NOMO-1 (cell line): ENCODE measurements at regions not wholly inside any gene's neighbourhood (a gene's known extent, or its start where the extent isn't known, plus 50 kb on each side); places are given as distances from the start of the nearest gene placed in this dataset.

Source experiments
- DNase-seq, 2 experiments: peaks; one replicate each; lab custom pipeline; 2025; ENCODE audit not compliant: unreplicated experiment in 2 of 2; lab: John Stamatoyannopoulos, UW

DNA sequence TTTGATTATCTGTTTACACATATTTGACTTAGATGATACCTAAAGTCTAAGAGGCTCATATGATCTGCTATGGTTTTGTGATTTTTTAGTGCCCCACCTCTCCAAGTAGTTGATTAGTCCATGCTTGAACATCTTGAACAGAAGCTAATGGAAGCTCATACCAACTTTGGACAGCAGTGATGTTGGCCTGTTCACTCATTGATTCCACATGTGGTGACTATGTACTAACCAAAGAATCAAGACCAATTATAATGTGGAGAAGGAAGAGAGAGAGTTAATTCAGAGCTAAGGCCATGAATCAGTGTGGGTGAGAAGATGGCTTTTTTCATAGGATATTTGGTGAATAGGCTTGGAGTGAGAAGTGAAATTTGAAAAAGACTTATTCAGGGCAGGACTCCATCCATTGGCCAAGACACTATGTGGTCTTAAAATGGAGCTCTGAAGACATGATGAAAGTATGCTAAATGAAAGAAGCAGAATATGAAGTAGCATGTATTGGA, 178.3 kb upstream of the TWIST2 start:
- DNase-seq, result no peak

GRCh38 chr2:238670111-238670585, 177.7 kb upstream of the TWIST2 start:
- DNase-seq, result peak; percentile 38 to 51

DNA sequence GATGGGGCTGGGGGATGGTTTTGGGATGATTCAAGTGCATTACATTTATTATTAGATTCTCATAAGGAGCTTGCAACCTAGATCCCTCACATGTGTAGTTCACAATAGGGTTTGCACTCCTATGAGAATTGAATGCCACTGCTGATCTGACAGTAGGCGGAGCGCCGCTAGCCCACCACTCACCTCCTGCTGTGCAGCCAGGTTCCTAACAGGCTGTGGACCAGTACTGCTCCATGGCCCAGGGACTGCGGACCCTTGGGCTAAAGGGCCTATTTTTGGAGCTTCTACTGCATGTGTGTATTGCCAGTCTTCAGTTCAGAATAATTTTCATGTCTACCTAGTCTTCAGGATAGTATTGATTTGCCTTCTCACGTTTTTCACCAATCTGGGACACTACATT, 165.3 kb upstream of the TWIST2 start:
- no peak for DNase-seq

- DNase-seq, result peak in 1 of 2 experiments; percentile 10
These were observed 163.2 kb upstream of the TWIST2 start for GRCh38 chr2:238684362-238685326.

- DNase-seq, result no peak
These were observed 162.6 kb upstream of the TWIST2 start for GRCh38 chr2:238685327-238685709.

- no peak for DNase-seq
These were observed 162.2 kb upstream of the TWIST2 start for GRCh38 chr2:238685713-238686112.

GRCh38 chr2:238686223-238686622, 161.7 kb upstream of the TWIST2 start:
- no peak for DNase-seq

DNA sequence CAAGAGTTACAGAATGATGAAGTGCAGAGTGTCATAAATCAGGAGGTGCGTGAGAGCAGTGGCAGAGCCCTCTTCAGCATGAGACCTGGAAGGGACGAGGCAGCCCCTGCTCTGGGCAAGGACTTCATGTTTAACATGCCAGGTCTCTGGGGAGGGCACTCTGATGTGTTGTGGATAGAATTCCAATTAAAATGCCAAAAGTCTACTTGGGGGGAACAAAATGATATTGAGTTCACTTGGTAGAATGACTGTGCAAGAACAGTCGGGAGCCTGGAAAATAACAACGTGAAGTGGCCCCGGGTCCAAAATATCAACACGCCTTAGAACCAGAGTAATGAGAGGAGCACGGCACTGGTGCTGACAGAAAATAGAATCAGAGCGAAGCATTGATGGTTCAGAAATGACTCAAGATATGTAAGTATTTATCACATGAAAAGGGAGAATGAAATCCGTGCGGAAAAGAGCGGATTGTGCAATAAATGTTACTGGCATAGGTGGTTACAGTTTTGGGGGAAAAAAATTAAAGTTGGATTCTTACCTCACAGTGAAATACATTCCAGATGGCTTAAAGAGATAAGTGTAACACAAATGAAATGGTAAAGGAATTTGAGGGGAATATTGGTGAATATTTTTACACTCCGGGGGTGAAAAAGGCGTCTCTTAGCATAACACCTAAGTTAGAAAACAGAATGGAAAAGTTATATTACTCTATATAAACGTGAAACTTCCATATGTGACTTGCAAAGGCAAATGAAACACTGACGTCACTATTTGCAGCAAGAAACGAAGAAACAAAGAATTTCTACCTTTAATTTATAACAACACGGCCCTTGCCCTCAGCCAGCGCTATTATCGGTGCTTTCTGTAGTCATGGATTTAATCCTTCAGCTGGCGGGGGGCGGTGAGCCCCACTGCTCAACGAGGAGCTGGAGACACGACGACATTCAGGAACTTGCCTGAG, 159.4 kb upstream of the TWIST2 start:
- no peak for DNase-seq

GRCh38 chr2:238689331-238689730, 158.6 kb upstream of the TWIST2 start:
- DNase-seq, result no peak

GRCh38 chr2:238689871-238690389, 158.0 kb upstream of the TWIST2 start:
- DNase-seq, result no peak

DNA sequence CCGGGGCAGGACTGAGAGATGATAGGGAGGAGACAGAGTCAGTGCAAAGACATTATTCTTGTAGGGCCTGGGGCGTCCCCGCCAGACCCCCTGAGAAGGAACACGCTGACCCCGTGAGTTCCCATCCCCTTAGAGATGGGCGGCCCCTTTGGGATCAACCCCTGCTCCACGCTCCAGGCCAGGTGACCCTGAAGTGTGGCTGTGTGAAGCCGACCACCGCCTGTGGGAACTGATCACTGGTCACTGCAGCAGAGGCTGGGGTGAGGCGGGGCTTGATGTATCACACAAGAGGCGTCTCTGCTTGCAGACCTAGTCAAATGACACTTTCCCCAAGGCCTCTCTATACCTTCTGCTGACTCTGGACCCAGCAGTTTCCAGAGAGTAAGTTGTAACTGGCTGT, 157.4 kb upstream of the TWIST2 start:
- DNase-seq, result no peak

- no peak for DNase-seq
These were observed 156.0 kb upstream of the TWIST2 start for GRCh38 chr2:238691596-238692491.

DNA sequence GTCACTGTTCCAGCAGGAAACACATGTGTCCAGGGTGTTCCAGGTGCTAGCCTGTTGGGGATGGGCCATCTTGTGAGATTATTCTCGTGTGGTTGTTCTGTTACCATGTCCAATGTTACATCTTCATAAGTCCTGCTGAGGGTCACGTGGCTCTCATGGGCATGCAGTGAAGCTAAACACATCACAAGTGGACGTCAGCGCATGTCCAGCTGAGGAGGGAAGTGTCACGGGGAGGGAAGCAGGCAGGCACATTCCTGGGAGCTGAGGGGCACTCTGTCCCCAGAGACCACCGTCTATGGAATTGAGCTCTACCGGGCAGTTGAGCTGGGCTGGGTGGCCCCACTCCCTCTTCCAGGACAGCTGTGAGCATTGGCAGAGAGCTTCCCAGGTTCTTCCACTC, 155.3 kb upstream of the TWIST2 start:
- DNase-seq, result no peak

DNA sequence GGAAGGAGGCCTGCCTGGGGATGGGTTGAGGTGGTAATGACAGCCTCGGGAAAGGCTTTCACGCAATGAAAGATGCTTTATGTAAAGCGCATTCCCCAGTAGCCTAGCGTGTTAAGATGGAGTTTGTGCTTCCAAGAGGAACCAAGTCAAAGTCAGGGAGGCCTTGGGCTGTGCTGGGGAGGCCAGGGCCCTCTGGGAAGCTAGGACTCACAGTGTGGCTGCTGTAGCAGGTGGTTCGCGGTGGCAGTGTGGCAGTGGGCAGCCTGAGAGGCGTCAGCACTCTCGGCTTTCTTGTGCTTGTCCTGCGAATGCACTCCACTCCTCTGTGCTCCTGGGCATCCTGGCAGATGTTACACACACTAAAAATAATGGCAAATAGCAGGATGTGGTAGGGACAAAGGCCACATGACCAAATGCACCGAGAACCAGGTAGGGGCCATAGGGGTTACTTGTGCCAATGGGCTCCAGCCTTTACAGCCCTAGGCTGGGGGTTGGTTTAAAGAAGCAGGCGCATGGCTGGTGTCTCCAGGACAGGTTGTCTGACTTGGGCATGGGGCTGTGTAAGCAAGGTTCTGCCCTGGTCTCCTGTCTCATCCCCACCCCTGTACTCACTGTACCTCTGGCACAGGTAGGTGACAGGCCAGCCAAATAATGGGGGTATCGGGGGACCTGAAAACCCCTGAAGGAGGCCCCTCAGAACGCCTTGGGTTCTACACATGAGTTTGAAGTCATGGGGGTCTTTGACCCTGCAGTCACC, 154.4 kb upstream of the TWIST2 start:
- DNase-seq, result no peak

GRCh38 chr2:238694136-238694755, 153.6 kb upstream of the TWIST2 start:
- DNase-seq, result no peak

- no peak for DNase-seq
These were observed 153.0 kb upstream of the TWIST2 start for GRCh38 chr2:238694922-238695321.

- no peak for DNase-seq
These were observed 152.3 kb upstream of the TWIST2 start for GRCh38 chr2:238695538-238695937.

GRCh38 chr2:238696331-238696730, 151.6 kb upstream of the TWIST2 start:
- DNase-seq, result no peak

DNA sequence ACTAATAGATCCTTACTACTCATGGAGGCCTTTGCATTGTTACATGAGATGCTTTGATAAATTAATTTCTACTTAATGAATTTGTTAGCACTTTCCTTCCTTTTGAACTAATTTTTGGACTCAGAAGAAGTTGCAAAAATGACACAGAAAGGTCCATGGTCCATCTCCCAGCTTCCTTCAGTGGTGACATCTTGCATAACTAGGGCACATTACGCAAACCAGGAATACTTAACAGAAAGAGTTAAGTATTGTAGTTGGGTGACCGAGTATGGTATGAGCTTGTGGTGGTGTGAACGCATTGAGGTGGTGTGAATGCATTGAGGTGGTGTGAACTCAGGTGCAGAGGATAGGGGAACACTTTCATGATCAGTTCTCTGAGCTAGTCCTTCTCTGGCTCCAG, 151.1 kb upstream of the TWIST2 start:
- DNase-seq, result no peak
